ENCODE measurements at regions not wholly inside any gene's neighbourhood (a gene's known extent, or its start where the extent isn't known, plus 50 kb on each side); places are given as distances from the start of the nearest gene placed in this dataset.
"Not testable (repeated sequence)": the region's sequence is repeated elsewhere in the genome, so short reads cannot be mapped to it uniquely, and the experiment has no call there.

GRCh38 chr20:48339986-48340882 is 487.6 kb downstream of the PREX1 start:
- no peaks in the 10 kb centered on the region for H3K9me3 ChIP-seq (replicated peaks)
- no peak overlapping the region for H3K4me3 ChIP-seq
- H3K27ac ChIP-seq, result peak overlapping the region; percentile 70; the same call in 1 of the 2 replicates
- H3K36me3 ChIP-seq, result no peaks in the 10 kb centered on the region
- no peak for DNase-seq
- peaks cover 33% of the 10 kb centered on the region for H3K4me1 ChIP-seq
- H3K27me3 ChIP-seq, result no peaks in the 10 kb centered on the region

GRCh38 chr20:48339190-48339985 is 488.4 kb downstream of the PREX1 start:
- Histone ChIP-seq H3K4me1 (peaks cover 41% of the 10 kb centered on the region), H3K36me3 (no peaks in the 10 kb centered on the region), H3K27me3 (no peaks in the 10 kb centered on the region), H3K4me3 (peak overlapping the region; percentile 41), H3K9me3 (replicated peaks) (no peaks in the 10 kb centered on the region), H3K27ac (peak overlapping the region; percentile 70)
- peak; percentile 84 to 92 for DNase-seq

GRCh38 chr20:48338717-48339116 is 489.1 kb downstream of the PREX1 start:
- peaks cover 42% of the 10 kb centered on the region for H3K4me1 ChIP-seq
- H3K4me3 ChIP-seq, result peak overlapping the region; percentile 41
- H3K27ac ChIP-seq, result peak overlapping the region; percentile 70
- H3K9me3 ChIP-seq (replicated peaks), result no peaks in the 10 kb centered on the region
- H3K27me3 ChIP-seq, result no peaks in the 10 kb centered on the region
- no peaks in the 10 kb centered on the region for H3K36me3 ChIP-seq
- no peak for DNase-seq

- H3K27me3 ChIP-seq, result no peaks in the 10 kb centered on the region
- peaks cover 48% of the 10 kb centered on the region for H3K4me1 ChIP-seq
- no peak overlapping the region for H3K27ac ChIP-seq
- DNase-seq, result no peak
- H3K36me3 ChIP-seq, result no peaks in the 10 kb centered on the region
- H3K9me3 ChIP-seq (replicated peaks), result no peaks in the 10 kb centered on the region
- H3K4me3 ChIP-seq, result no peak overlapping the region
These were observed 491.2 kb downstream of the PREX1 start for GRCh38 chr20:48336597-48336996.

- Histone ChIP-seq H3K9me3 (replicated peaks) (no peaks in the 10 kb centered on the region), H3K4me3 (no peak overlapping the region), H3K27me3 (no peaks in the 10 kb centered on the region), H3K4me1 (peaks cover 52% of the 10 kb centered on the region), H3K36me3 (no peaks in the 10 kb centered on the region), H3K27ac (no peak overlapping the region)
- DNase-seq, result peak; percentile 81 to 94
These were observed 492.3 kb downstream of the PREX1 start for GRCh38 chr20:48335308-48336050.

- no peaks in the 10 kb centered on the region for H3K27me3 ChIP-seq
- no peaks in the 10 kb centered on the region for H3K36me3 ChIP-seq
- DNase-seq, result no peak
These were observed 494.1 kb downstream of the PREX1 start for GRCh38 chr20:48333707-48334106.

GRCh38 chr20:48332555-48332954 is 495.2 kb downstream of the PREX1 start:
- Histone ChIP-seq H3K9me3 (replicated peaks) (no peaks in the 10 kb centered on the region), H3K27me3 (no peaks in the 10 kb centered on the region), H3K27ac (no peak overlapping the region), H3K4me1 (peaks cover 49% of the 10 kb centered on the region), H3K4me3 (no peak overlapping the region), H3K36me3 (no peaks in the 10 kb centered on the region)
- no peak for DNase-seq

More at GRCh38 chr20:48333707-48334106, 494.1 kb downstream of the PREX1 start:
- H3K27ac ChIP-seq, result no peak overlapping the region
- H3K4me1 ChIP-seq, result peaks cover 51% of the 10 kb centered on the region
- no peaks in the 10 kb centered on the region for H3K9me3 ChIP-seq (replicated peaks)
- H3K4me3 ChIP-seq, result no peak overlapping the region

GRCh38 chr20:48331518-48332286 is 496.1 kb downstream of the PREX1 start:
- Histone ChIP-seq H3K36me3 (no peaks in the 10 kb centered on the region), H3K4me1 (peaks cover 50% of the 10 kb centered on the region), H3K4me3 (no peak overlapping the region), H3K27ac (no peak overlapping the region), H3K27me3 (no peaks in the 10 kb centered on the region), H3K9me3 (replicated peaks) (no peaks in the 10 kb centered on the region)
- no peak for DNase-seq

GRCh38 chr20:48329676-48330664 is 497.8 kb downstream of the PREX1 start:
- peak; percentile 82 to 90 for DNase-seq
- H3K27ac ChIP-seq, result no peak overlapping the region
- no peaks in the 10 kb centered on the region for H3K36me3 ChIP-seq
- peaks cover 33% of the 10 kb centered on the region for H3K4me1 ChIP-seq
- no peaks in the 10 kb centered on the region for H3K27me3 ChIP-seq
- no peaks in the 10 kb centered on the region for H3K9me3 ChIP-seq (replicated peaks)
- no peak overlapping the region for H3K4me3 ChIP-seq

- peaks cover 26% of the 10 kb centered on the region for H3K4me1 ChIP-seq
- no peak for DNase-seq
These were observed 498.7 kb downstream of the PREX1 start for GRCh38 chr20:48329031-48329615.

GRCh38 chr20:48327848-48328247 is 500.0 kb downstream of the PREX1 start:
- H3K27ac ChIP-seq; H3K4me3 ChIP-seq; DNase-seq; H3K36me3 ChIP-seq; H3K27me3 ChIP-seq; H3K9me3 ChIP-seq (replicated peaks): not testable (repeated sequence)
- peaks cover 30% of the 10 kb centered on the region for H3K4me1 ChIP-seq

More at GRCh38 chr20:48329031-48329615, 498.7 kb downstream of the PREX1 start:
- Histone ChIP-seq H3K36me3 (no peaks in the 10 kb centered on the region), H3K9me3 (replicated peaks) (no peaks in the 10 kb centered on the region), H3K4me3 (no peak overlapping the region), H3K27ac (no peak overlapping the region), H3K27me3 (no peaks in the 10 kb centered on the region)

GRCh38 chr20:48326868-48327267 is 500.9 kb downstream of the PREX1 start:
- peaks cover 25% of the 10 kb centered on the region for H3K4me1 ChIP-seq
- no peak for DNase-seq
- H3K27ac ChIP-seq, result no peak overlapping the region

GRCh38 chr20:48326434-48326691 is 501.4 kb downstream of the PREX1 start:
- H3K27ac ChIP-seq, result no peak overlapping the region
- no peak for DNase-seq
- no peaks in the 10 kb centered on the region for H3K9me3 ChIP-seq (replicated peaks)
- no peaks in the 10 kb centered on the region for H3K36me3 ChIP-seq
- no peak overlapping the region for H3K4me3 ChIP-seq
- no peaks in the 10 kb centered on the region for H3K27me3 ChIP-seq
- peaks cover 29% of the 10 kb centered on the region for H3K4me1 ChIP-seq

More at GRCh38 chr20:48326868-48327267, 500.9 kb downstream of the PREX1 start:
- Histone ChIP-seq H3K36me3 (no peaks in the 10 kb centered on the region), H3K4me3 (no peak overlapping the region), H3K27me3 (no peaks in the 10 kb centered on the region), H3K9me3 (replicated peaks) (no peaks in the 10 kb centered on the region)

Measured in SJCRH30 (cell line).